Stimulated activated CD4-positive, alpha-beta T cell treated with anti-CD3 and anti-CD28 coated beads, Interleukin-2, amount 100 ng/mL, for 4 hours (primary cell): ENCODE measurements at regions not wholly inside any gene's neighbourhood (a gene's known extent, or its start where the extent isn't known, plus 50 kb on each side); places are given as distances from the start of the nearest gene placed in this dataset.
"Not testable (repeated sequence)": the region's sequence is repeated elsewhere in the genome, so short reads cannot be mapped to it uniquely, and the experiment has no call there.

Source experiments
- DNase-seq: peaks from one replicate; pipeline ENCODE4 v3.0.0-alpha.2; 2020; ENCODE audit warnings: low read depth

DNA sequence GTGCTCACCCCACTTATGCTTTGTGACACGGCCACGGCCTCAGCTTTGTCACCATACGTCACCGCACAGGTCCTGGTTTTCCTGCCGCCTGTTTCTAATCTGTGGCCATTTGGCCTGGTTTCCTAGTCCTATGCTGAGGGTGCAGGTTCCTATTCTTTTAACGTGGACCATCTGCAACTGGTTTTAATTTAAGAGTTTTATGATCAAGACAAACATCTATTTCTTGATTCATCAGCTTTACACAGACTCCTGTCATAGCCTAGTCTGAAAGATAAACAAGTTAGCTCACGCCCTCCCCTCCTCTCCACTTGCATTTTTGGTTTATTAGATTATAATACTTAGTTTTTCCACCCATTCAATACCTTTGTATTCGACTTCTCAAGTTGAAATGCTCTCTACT is 97.5 kb upstream of the RPS6KA2 start:
- DNase-seq: no peak

DNA sequence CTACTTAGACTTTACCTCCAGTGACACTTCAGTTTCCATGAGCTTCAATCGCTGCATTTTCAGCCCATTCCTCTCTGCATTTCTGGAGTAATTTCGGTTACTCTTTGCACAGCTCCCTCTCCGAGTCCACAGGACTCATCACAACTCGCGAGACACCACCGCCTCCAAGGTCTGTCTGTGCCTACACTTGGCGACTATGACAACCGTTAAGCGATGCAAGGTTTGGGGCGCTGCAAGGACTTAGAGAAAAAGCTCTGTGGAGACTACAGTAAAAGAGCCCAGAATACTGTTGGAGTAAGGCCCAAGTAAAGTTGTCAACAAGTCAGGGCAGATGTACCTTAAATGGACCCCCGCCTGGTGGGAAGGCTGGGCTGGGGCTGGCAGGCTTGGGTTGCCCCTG is 95.7 kb upstream of the RPS6KA2 start:
- no peak for DNase-seq

DNA sequence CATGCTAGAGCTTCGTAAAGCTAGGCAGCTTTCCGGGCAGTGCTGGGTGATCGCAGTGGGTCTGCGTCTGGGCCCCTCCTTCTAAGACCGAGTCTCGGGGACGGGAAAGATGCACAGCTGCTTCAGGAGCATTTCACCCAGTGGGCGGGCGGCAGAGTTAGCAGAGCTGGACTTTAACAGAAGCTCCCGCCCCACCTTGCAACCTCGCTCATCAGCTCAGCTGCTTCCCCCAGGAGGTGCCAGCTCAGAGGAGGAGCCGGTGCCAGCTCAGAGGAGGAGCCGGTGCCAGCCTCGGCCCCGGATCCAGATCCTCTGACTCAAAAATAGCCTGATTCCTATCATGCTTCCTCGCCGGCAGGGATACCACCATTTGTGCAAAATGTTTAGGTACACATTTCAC is 94.5 kb upstream of the RPS6KA2 start:
- DNase-seq: no peak

DNA sequence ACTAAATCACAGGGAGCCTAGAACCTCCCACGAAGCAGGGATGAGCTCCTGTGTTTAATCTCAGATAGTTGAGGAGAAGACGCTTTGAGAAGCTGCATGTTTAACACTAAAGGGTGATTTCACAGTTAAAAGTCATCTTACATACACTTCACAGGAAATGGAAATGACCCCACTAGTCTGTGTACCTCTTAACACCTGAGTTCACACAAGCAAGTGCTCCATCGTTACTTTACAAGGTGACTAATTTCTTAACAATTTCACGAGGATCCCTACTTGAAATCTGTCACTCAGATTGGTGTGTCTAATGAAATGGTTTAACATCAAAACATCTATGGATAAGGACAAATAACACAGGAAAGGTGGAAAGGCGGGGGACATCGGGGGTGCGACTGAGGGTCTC is 93.8 kb upstream of the RPS6KA2 start:
- DNase-seq: no peak

DNA sequence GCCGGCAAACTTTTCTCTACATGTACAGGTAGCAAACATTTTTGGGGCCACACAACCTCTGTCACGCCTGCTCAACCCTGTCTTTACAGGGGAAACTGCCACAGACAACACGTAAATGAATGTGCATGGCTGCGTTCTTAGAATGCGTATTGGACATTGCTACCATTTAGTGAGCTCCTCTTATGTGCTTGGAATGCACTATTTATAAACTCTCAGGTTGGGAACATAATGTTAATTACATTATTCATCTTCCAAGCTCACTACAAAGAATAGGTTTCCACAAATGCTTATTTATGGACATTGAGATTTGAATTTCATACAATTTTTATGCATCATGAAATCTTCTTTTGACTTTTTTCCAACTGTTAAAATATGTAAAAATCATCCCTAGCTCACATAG is 92.0 kb upstream of the RPS6KA2 start:
- no peak for DNase-seq

DNA sequence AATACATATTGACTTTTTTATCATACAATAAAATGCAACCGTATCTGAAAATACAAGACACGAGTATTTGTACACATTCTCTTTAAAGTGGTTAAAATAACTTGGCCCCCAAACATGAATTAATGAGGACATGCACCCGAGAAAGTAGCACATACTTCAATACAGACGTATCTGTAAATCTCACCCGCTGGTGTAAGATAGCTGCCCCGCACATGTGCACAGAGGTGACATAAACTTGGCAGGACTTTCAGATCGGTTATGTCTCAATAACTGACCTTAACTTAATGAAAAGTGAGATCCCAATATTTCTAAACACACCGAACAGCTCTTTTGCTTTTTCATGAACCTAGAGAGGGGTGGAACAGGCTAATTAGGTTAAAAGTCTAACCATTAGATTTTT is 91.5 kb upstream of the RPS6KA2 start:
- DNase-seq: no peak

DNA sequence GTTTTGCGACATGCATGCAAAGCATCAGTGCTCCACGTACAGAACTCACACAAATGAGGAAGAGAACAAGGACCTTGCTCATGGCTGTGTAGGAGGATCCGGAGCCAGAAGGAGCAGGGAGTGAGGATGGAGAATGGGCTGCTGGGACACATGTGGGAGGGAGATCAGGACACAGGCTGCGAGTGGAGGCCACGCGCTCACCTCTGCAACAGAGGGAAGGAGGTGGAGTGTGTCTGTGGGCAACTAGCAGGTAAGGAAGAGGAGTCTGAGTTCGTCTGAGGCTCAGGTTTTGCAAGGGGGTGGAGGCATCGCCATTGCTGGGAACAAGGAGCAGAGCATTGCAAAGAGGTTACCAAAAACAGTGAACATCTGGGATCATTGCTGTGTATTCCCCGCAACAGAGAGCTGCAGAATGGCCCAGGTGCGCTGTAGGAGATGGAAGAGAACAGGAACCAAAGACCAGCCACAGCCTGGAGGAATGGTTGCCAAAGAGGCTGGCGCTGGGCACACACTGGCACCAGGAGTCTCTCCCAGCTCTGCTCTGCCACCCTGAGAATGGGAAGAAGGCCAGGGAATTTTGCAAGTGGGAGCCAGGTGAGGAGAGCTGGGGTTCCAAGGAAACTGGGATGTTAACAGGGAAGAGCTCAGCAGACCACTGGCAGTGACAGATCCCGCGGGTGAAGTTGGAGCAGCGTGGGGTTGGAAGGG is 90.0 kb upstream of the RPS6KA2 start:
- DNase-seq: no peak

DNA sequence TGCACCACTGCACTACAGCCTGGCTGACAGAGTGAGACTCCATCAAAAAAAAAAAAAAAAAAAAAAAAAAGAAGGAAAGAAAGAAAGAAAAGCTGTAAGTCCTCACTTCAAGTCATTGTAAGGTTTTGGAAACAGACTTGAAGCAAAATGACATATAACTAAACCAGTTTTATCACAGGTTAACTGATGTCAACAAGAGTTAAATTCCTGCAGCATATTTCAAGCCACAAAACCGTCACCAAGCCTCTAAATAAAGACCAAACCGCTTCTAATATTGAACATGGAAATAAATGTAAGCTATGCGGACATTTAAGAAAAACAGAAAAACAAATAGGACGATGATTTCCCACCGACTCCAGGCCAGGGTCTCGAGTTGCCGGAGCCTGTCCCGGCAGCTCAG is 88.9 kb upstream of the RPS6KA2 start:
- DNase-seq: no peak

DNA sequence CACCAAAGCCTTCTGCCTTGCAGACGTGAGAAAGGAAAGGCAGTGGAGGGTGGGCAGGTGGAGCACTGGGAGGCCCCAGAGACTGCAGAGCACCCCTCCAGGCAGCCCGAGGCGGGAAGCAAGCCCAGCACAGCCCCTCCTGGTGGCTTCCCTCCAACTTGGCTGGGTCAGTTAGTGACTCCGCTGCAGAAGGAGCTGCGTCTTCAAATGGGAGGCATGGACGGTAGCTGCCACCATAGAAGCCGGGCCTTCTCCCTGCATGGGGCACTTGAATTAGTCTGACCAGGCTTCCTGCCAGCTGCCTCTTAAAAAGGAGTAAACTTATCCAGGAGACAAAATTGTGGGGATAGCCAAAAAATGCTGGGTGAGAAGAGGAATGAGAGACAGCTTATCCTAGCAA is 88.0 kb upstream of the RPS6KA2 start:
- no peak for DNase-seq

DNA sequence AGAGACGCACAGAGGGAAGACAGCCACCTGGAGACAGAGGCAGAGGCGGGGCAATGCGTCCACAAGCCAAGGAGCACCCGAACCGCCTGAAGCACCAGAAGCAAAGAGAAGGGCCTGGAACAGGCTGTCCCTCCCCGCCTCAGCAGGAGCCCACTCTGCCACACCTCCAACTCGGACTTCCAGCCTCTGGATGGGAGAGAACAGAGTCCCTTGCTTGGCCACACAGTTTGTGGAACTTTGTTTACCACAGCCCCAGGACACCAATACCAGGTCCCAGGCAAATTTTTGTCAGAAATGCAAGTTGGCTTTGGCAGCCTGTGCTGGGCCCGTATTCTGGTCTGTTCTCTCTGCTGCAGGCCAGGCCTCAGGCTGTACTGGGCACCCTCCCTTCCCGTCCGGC is 87.5 kb upstream of the RPS6KA2 start:
- DNase-seq: no peak

DNA sequence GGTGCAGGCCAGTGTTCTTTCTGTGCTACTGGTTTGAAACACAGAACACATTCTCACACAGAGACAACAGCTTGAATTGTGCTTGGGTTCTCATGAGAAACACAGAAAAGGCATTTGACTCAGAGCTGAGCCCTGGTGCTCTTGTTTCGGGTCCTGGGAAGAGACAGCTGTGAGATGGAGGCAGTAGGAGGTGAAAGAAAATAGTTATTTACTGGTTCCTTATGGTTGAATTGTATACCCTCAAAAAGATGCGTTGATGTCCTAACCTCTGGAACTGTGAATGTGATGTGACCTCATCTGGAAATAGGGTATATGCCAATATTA is 87.1 kb upstream of the RPS6KA2 start:
- no peak for DNase-seq

DNA sequence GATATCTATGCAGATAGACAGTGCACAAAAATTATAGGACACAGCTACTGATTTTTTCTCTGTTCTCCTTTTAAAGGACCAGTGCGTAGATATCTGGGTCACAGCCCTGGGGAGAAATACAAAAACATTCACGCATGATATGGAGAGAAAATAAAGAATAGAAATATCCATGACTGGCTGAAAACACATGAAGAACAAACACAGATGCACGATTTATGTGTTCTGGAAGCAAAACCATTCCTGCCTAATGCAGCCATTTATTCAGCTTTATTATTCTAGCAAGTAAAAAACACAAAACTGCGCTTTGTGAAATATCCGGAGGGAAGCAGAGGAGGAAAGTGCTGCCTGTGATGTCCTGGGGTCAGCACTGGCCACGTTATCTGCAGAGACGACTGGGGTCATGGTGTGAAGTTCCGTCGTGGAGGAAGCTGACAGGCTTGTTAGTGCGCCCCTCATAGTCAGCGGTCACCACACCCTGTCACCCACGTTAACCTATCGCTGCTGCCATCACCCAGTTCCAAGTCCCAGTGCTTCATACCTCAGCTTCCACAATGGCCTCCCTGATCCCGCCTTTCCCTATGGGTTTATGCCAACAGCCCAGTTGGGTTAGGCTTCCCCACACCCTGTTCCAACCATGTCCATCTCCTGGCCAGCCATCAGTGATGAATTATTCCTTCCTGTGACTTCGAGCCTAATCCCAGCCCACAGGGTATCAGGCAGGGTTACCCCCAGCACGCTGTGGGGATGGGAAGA is 86.6 kb upstream of the RPS6KA2 start:
- DNase-seq: no peak

DNA sequence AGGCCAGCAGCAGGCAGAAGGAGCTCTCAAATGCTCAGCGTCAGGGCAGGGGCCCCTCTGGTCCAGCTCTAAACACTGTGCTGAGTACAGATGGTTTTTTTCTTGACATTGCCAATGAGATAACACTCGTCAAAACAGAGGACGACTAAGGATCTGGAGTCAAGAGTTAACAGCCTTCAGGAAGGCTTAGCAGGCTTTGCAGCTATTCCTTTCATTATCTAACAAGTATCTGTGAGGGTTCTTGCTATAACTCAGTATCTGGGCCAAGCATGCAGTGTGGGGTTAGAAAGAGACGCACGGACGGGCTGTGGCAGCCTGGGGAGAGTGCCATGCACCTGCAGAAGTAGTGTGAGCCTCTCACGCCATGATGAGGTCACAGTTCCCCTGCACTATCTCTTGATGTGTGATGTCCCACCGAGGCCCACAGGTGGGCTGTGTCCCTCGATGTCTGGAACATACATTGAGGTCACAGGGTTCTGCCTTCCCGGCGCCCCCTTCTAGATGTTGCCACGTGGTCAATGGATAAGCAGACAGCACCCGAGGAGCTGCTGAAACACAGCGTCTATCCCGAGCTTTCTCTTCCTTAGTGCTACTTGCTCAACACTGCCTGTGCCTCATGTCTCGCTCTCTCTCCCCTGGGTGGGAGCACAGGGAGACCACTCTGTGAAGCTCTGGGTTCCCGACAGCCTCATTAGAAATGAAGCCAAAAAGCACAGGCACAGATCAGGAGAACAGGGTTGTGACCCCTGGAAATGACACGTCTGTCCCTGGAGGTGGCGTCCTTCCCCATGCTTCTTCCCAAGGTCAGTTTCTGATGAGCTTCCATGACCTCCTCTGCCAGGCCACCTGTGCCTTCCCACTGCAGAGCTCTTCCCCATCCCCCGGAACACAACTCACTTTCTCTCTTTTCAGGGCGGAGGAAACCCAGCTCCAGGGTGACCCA is 85.5 kb upstream of the RPS6KA2 start:
- DNase-seq: no peak

DNA sequence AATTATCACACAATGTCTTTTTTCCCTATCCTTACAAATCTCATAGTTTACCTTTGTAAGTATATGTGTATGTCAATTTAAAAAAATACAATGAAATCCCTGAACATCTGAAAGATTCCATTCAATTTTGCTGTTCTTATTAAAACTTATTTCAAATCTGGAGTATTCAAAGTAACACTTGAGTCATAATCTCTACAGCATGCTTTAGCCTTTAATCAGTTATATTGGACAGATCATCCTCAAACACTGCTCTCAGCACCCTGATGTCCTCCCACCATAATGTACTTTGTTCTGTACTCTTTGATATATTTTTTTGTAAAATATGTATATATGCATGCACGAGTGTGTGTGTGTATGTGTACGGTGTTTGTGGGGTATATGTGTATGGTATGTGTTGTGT is 83.0 kb upstream of the RPS6KA2 start:
- DNase-seq: no peak

DNA sequence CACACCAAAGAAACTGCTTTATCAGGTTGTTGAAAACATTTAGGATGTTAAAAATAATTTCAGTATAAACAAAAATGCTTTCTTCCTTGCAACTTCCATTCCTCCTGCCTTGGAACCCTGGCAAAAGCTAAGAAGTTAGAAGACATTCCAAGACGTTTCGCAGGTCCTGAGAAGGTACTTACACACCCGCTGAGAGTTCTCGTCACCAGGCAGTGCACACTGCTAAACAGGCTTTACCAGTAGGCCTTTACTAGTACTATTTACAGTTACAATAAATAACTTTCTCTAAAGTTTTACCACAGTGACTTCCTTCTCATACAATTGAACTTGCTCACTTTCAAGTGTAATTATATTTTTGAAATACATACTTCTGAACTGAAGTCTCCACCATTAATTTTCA is 81.4 kb upstream of the RPS6KA2 start:
- DNase-seq: no peak

DNA sequence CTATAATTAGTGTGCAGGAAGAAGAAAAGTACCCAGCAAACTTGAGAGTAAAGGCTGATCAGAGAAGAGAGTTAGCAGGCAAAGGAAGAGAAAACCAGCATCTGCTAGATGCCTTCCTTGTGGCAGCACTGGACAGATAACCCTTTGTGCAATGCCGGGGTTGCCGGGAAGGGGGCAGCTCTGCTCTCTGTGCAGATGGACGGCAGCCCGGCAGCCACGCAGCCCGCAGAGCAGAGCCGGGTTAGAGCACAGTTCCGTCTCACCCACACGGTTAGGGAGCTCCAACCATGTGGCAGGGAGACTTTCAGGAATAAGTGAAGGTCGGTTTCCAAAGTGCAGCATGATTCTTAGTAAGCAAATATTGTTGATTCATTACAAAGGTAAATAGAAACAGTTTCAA is 80.0 kb upstream of the RPS6KA2 start:
- DNase-seq: no peak

DNA sequence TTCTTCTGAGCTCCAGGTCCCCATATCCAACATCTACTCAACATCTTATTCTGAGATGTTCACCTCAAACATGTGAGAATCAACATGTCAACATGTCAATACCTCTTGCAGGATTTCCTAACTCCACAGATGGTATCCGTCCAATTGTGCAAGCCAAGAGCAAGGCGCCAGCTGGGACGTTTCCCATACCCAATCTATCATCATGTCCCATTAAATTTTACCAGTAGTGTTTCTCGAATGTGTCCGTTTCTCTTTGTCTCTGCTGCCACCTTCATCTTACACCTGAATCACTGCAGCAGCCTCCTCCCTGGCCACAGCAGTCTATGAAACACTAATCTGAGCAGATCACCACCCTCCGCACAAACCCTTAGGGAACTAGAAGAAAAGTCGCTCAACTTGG is 78.0 kb upstream of the RPS6KA2 start:
- DNase-seq: no peak

DNA sequence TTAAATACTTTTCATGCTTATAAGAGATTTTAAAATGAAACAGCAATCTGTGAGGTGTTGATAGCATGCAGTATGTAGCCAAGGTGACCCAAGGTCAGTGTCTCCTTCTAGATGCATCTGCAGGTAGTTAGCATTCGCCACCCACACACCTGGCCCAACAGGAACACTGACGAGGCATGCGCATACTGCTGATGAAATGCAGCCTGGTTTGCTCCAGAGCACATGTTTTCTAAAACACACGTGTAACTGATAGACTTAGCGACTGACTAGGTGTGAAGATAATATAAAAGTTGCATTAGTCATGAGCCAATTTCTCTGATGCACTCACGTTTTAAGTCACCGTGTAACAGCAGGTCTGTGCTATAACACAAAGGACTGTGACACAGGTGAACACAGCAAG is 77.1 kb upstream of the RPS6KA2 start:
- no peak for DNase-seq

DNA sequence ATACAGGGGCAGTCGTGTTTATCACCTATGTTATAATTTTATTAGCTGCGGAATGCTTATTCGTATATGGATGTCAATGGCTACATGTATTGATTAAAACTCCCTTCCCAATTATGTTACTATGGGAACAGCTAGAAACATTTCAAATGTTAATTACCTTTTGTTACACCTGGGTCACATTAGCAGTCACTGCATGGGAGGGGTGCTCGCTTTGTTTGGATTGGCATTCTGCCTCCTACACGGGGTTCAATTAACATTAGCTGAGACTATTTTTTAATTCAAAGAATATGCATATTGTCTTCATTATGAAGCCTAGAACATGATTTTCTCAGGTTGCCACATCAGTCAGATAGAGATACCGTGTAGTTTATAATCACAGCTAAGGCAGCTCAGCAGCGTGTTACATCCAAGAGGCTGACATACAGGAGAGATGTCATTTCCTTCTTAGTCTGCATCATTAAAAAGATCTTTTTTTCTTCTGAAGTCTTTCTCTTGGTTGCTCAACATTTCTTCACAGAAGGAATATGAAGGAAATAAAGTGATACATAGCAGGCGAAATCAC is 76.2 kb upstream of the RPS6KA2 start:
- DNase-seq: no peak

DNA sequence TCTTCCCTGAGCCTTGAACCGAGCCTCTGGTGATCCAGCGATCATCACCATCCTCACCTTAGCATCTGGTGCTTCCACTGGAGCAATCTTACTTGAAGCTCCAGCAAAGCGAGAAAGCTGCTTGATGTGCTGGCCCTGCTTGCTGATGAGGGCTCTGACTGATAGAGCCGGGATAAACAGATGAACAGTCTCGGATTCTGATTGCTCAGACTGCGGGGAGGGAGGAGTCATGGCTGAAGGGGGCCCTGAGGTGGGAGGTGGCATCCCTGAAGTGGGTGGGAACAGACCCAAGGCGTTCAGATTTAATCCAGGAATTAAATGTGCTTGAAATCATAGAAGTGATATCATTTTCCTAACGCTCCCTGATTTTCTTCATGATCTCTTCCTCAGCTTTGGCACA is 74.4 kb upstream of the RPS6KA2 start:
- DNase-seq: not testable (repeated sequence)

DNA sequence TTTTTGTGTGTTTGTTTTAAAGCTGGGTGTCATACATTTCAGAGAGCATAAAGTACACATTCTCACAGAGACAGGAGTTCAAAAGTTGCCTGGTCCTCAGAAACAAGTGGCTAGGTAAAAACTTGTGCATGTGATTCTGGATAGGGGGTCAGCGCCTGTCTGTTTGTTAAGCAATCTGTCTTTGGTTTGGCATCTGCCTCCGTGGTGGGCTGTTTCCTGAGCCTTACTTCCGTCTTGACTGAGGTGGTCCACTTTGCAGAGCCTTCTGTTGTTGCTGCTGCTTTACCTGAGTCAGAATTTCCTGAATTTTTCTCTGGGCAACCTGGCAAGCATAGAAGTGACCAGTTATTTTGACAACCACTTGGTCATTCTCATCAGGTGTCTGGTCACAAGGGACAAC is 73.8 kb upstream of the RPS6KA2 start:
- not testable (repeated sequence) for DNase-seq

DNA sequence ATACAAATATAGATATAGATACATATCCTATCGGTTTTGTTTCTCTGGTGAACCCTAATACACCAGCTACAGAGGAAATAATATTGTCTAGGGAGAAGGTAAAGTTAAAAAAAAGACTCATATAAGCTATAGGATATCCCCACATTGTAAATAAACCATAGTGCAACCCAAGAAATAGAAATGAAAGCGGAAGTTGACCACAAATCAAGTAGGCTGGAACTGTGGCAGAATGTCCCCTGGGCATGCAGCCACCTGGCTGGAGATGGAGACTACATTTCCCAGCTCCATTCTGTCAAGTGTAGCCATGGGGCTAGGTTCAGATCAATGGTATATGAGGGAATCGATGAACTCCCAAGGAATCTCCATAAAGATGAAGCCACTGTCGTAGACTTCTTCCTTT is 70.1 kb upstream of the RPS6KA2 start:
- DNase-seq: no peak

DNA sequence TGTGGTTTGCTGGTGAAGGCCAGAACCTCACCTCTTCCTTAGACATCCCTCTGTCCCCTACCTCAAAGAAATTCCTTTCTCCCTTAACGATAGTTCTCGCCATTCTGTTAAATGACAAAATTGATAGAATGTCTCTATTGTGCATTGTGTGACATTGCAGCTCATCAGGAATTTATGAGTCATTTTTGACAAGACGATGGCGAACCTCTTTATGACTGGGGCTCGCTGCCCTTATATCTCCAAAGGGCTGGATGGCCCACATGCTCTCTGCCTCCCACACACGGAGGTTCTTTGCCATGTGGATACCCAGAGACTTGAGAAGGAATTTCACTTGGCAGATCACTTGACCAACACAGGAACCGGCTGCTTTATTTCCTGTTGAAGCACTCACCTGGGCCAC is 66.8 kb upstream of the RPS6KA2 start:
- no peak for DNase-seq
